OCI-LY3 (cell line): ENCODE measurements at regions not wholly inside any gene's neighbourhood (a gene's known extent, or its start where the extent isn't known, plus 50 kb on each side); places are given as distances from the start of the nearest gene placed in this dataset.

Source experiments
- CTCF ChIP-seq: fragments of 200-600, 300-600 bp; sonication (generic); IDR thresholded peaks from 2 replicates; pipeline ENCODE4 v1.5.1; 2014; ENCODE audit warnings: antibody characterized with exemption, low read length, low read depth
- EZH2phosphoT487 ChIP-seq: fragments of 200-600 bp; shearing (Covaris generic); IDR thresholded peaks from 2 replicates; pipeline ENCODE4 v1.6.1; 2018; ENCODE audit warnings: antibody characterized with exemption, mixed run types, low read depth

GRCh38 chr5:23169660-23170416 lies 316.7 kb upstream of the CDH12 start:
- TF ChIP-seq CTCF (no peak), EZH2phosphoT487 (no peak)
